ENCODE measurements at regions not wholly inside any gene's neighbourhood (a gene's known extent, or its start where the extent isn't known, plus 50 kb on each side); places are given as distances from the start of the nearest gene placed in this dataset.

DNA sequence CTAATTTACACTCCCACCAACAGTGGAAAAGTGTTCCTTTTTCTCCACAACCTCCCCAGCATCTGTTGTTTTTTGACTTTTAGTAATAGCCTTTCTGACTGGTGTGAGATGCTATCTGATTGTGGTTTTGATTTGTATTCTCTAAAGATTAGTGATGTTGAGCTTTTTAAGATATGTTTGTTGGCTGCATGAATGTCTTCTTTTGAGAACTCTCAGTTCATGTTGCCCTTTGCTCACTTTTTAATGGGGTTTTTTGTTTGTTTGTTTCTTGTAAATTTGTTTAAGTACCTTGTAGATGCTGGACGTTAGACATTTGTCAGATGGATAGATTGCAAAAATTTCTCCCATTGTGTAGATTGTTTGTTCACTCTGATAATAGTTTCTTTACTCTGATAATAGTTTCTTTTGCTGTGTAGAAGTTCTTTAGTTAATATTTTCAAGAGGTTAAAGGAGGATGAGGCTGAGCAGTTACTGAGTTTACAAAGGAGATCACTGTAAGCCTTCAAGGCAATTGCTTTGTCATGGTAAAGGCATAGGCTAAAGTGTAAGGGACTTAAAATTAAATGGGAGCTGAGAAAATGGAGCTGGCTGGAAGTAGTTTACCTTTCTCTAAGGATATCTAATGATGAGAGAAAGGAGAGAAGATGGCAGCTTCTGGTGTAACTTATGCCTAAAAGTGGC lies 323.4 kb downstream of the PCDH7 start:
- in situ Hi-C loops (cut with MboI; ENCODE audit: low pct_unique_long_range_greater_than_20kb in 2 of 9, low sequenced_read_pairs in 9 of 9, unreplicated experiment in 9 of 9): no loop called here
- whole genome bisulfite sequencing, 10 experiments: 0 to 86% (median 15%) methylated on average over 1 of the region's 1 CpG
- Histone ChIP-seq H3K4me1 (replicated peaks in 1 of 2) (peaks cover 3 to 24% of the 10 kb centered on the region in 2 donors), H3K27ac (no peak overlapping the region), H3K4me3 (no peak overlapping the region)
- no peak for ATAC-seq (replicated peaks in 6 of 8)

DNA sequence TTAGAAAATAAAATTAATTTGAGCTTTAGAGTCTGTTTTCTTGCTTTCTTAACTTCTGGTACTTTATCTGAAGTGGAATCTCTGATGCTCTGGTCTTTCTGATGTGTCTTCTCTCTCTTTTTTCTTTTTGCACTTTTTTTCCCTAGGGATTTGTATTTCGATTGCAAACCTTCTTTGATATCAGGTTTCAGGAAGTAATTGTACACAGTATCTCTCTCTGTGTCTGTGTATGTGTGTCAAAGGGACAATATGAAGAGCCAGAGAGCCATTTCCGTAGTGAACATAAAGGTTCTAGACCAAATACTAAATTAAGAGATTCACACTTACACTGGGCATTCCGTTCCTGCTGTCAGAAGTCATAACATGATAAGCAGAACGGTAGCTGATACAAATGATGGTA lies 325.0 kb downstream of the PCDH7 start:
- WGBS, 10 experiments: 4 to 97% (median 87%) methylated on average over 2 to 4 of the region's 4 CpGs
- ATAC-seq (replicated peaks in 6 of 8): no peak
- Histone ChIP-seq H3K4me1 (replicated peaks in 1 of 2) (peaks cover 3 to 24% of the 10 kb centered on the region in 2 donors), H3K27ac (no peak overlapping the region), H3K4me3 (no peak overlapping the region)
- in situ Hi-C loops (cut with MboI; ENCODE audit: low pct_unique_long_range_greater_than_20kb in 2 of 9, low sequenced_read_pairs in 9 of 9, unreplicated experiment in 9 of 9): no loop called here

DNA sequence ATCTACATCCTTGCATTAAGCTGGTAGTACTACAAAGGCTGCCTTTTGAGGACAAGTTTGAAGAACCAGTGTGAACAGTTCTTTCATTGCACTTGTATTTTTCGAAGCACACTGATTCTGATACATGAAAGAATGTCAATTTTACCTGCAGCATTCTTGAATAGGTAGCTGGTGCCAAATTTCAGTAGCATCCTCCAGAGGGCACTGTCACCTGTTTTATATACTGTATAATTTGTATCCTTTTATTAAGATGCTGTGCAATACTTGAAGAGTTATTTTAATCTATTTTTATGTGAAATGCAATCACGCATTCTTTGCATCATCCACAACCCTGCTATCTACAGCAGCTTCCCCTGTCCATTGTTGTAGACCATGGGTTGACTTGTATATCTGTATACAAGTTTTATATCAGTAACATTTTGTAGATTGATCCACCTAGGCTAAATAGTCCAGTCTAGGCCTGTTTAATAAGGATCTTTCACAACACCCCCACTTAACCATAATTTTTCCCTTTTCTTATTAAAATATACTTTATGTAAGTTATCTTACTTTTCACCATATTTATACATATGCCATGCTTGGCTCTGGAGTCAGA lies 325.7 kb downstream of the PCDH7 start:
- no peak overlapping the region for H3K4me3 ChIP-seq
- 0 to 91% (median 51%) methylated on average over 1 to 2 of the region's 2 CpGs; no CpG with 5 or more reads in 2 of the 10 experiments for WGBS, 10 experiments
- ATAC-seq (replicated peaks in 6 of 8): peak in 6 of 8 experiments; percentile 20 to 51 (median 32)
- in situ Hi-C loops (cut with MboI; ENCODE audit: low pct_unique_long_range_greater_than_20kb in 2 of 9, low sequenced_read_pairs in 9 of 9, unreplicated experiment in 9 of 9): no loop called here
- peaks cover 3 to 27% of the 10 kb centered on the region in 2 donors for H3K4me1 ChIP-seq (replicated peaks in 1 of 2)
- no peak overlapping the region for H3K27ac ChIP-seq

DNA sequence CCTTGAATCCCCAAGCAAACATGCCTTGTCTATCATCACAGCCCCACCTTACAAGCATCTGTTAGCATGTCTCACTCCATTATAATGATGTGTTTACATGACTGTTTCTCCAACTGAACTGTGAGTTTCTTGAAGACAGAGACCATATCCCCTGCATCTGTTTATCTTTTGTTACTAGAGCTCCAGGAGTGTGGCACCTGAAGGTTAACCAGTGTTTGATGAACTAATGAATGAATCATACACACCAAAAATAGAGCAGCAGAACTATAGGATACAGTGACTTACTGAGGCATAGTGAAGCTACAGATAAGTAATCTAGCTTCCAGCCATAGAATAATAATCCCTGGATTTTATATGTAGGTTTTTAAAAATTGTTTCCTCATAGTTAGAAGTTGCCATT lies 331.0 kb downstream of the PCDH7 start:
- in situ Hi-C loops (cut with MboI; ENCODE audit: low pct_unique_long_range_greater_than_20kb in 2 of 9, low sequenced_read_pairs in 9 of 9, unreplicated experiment in 9 of 9): no loop called here
- peaks cover 0 to 8% of the 10 kb centered on the region in 2 donors for H3K4me1 ChIP-seq (replicated peaks in 1 of 2)
- no peak overlapping the region for H3K27ac ChIP-seq
- H3K4me3 ChIP-seq: no peak overlapping the region
- peak in 3 of 8 experiments; percentile 29 to 74 (median 36) for ATAC-seq (replicated peaks in 6 of 8)

DNA sequence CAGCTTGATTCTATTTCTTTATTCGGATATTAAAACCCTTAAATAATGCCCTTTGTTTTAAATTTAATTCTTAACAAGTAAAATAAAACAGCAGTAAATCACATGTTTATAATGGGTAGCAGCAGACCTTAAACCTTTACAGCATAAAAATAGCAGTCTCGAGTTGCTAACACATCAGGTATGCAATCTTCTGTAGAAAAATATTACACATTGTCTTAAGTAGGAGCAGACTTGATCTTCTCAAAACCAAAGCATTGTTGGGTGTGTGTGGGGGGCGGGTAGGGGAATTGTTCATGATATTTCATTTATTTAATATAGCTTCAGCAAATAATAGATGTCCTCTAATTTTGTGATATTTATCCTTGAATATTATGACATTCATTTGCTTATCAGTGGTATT lies 331.4 kb downstream of the PCDH7 start:
- in situ Hi-C loops (cut with MboI; ENCODE audit: low pct_unique_long_range_greater_than_20kb in 2 of 9, low sequenced_read_pairs in 9 of 9, unreplicated experiment in 9 of 9): no loop called here
- 11 to 92% (median 75%) methylated on average over 2 to 3 of the region's 3 CpGs; no CpG with 5 or more reads in 3 of the 10 experiments for WGBS, 10 experiments
- Histone ChIP-seq H3K27ac (no peak overlapping the region), H3K4me1 (replicated peaks in 1 of 2) (peaks cover 0 to 8% of the 10 kb centered on the region in 2 donors), H3K4me3 (no peak overlapping the region)
- no peak for ATAC-seq (replicated peaks in 6 of 8)

DNA sequence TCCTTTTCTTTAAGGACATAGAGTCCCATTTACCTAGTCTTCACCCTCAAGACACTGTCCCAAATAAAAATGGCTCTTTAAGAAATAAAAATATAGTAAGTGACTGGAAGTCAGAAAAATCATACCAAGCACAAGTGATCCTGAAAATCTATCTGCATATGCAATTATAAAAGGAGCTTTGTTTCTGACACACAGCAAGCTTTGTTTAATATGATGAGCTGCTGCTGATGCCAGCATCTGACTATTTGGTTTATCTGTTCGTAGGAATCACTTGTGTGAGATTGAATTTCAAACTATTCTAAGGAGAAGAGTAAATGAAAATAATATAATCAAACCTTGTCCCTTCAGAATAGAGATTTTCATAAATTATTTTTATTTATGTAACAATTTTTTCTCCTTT lies 332.4 kb downstream of the PCDH7 start:
- Histone ChIP-seq H3K27ac (no peak overlapping the region), H3K4me3 (no peak overlapping the region)
- in situ Hi-C loops (cut with MboI; ENCODE audit: low pct_unique_long_range_greater_than_20kb in 2 of 9, low sequenced_read_pairs in 9 of 9, unreplicated experiment in 9 of 9): no loop called here

DNA sequence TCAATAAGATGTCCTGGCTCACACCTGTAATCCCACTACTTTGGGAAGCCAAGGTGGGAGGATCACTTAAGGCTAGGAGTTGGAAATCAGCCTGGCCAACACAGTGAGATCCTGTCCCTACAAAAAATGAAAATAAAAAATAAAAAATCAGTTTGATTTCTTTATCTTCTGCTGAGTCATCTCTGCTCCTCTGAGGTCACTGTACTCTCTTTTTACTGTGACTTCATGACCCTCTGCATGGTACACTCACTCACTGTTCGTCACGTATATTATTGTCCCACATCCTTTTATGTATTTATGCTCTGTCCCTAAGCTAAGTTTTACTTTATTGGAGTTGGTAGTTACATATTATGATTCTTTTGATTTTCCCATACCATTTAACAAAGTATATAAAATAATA lies 333.3 kb downstream of the PCDH7 start:
- no peak for ATAC-seq (replicated peaks in 6 of 8)
- H3K4me1 ChIP-seq (replicated peaks in 1 of 2): peaks cover 0 to 8% of the 10 kb centered on the region in 2 donors
- WGBS, 10 experiments: 69 to 100% (median 100%) methylated on average over 1 to 2 of the region's 2 CpGs; no CpG with 5 or more reads in 3 of the 10 experiments
- in situ Hi-C loops (cut with MboI; ENCODE audit: low pct_unique_long_range_greater_than_20kb in 2 of 9, low sequenced_read_pairs in 9 of 9, unreplicated experiment in 9 of 9): no loop called here
- H3K4me3 ChIP-seq: no peak overlapping the region
- H3K27ac ChIP-seq: no peak overlapping the region

More for the DNA sequence above, 332.4 kb downstream of the PCDH7 start:
- H3K4me1 ChIP-seq (replicated peaks in 1 of 2): peaks cover 0 to 8% of the 10 kb centered on the region in 2 donors
- no peak for ATAC-seq (replicated peaks in 6 of 8)
- 0 to 100% (median 69%) methylated on average over 1 of the region's 1 CpG; no CpG with 5 or more reads in 1 of the 10 experiments for WGBS, 10 experiments

DNA sequence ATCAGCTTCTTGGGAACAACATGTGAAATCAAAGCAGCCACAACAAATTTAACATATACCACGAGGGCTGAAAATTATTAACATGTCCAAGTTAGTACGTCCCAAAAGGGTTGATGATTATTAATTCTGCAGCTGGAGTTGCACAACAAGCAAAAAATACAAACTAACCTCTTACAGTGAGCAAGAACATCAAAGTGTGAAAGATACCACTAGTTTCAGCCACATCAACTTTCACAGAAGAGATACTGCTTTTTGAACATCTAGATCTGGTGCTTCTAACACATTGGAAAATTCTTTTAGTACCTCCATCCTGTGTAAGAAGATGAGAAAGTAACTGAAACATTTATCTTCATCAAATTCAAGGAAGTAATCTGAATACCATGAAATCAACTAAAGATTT lies 334.1 kb downstream of the PCDH7 start:
- peaks cover 0 to 8% of the 10 kb centered on the region in 2 donors for H3K4me1 ChIP-seq (replicated peaks in 1 of 2)
- no peak overlapping the region for H3K4me3 ChIP-seq
- WGBS, 10 experiments: 0 to 94% (median 52%) methylated on average over 1 to 2 of the region's 2 CpGs; no CpG with 5 or more reads in 5 of the 10 experiments
- in situ Hi-C loops (cut with MboI; ENCODE audit: low pct_unique_long_range_greater_than_20kb in 2 of 9, low sequenced_read_pairs in 9 of 9, unreplicated experiment in 9 of 9): no loop called here
- H3K27ac ChIP-seq: no peak overlapping the region
- no peak for ATAC-seq (replicated peaks in 6 of 8)

DNA sequence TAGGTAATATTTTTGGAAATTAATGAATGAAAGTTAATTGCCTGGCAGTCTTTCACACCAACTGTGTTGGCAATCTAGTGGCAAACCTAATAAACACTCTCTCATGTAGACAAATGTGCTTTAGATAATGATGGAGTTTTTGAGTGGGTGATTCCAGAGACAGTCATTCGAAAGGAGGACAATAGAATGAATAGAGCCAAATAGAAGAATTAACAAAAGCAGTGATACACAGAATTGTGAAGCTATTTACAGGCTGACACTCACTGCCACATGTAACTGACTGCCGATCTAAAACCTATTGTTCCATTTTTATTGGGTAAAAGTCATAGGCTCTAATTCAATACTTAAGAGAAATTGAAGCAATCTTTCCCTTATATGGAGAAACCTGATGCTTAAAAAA lies 338.5 kb downstream of the PCDH7 start:
- ATAC-seq (replicated peaks in 6 of 8): peak in 1 of 8 experiments; percentile 28
- H3K4me1 ChIP-seq (replicated peaks in 1 of 2): peaks cover 0 to 6% of the 10 kb centered on the region in 2 donors
- in situ Hi-C loops (cut with MboI; ENCODE audit: low pct_unique_long_range_greater_than_20kb in 2 of 9, low sequenced_read_pairs in 9 of 9, unreplicated experiment in 9 of 9): no loop called here
- WGBS, 10 experiments: 10 to 100% (median 32%) methylated on average over 1 to 2 of the region's 2 CpGs; no CpG with 5 or more reads in 2 of the 10 experiments
- no peak overlapping the region for H3K4me3 ChIP-seq
- no peak overlapping the region for H3K27ac ChIP-seq

DNA sequence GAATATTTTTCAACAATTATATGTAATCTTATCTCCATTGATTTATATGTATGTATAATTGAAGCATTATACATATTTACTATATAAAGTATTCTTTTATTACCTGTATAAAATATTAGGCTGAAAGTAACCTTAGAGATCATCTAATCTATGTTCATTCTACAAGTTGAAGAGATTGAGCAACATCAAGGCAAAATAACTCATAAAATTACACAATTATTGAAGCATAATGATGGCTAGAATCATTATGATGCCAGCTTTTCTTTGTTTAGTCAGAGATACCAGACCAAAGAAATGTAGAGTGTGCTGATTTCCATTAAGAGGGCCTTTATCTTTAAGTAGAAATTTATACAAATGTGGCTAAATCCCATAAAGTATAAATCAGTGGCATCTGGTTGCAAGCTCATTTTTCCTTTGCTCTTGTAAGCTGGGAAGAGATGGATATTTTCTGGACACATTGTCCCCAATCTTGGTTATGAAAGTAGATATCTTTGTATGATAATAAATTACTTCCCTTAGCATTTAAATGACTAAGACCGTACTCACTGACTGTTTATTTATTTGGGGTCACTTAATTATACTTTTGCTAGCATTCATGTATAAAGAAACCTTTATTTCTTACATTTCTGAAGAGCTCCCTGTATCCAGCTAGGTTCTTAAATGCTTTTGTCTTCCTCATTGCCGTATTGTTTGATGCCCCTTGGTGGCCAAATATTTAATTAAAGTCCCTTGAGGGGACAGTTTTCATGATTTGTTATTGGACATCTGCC lies 339.8 kb downstream of the PCDH7 start:
- WGBS, 10 experiments: 16 to 88% (median 66%) methylated on average over 2 of the region's 2 CpGs
- no peak for ATAC-seq (replicated peaks in 6 of 8)
- in situ Hi-C loops (cut with MboI; ENCODE audit: low pct_unique_long_range_greater_than_20kb in 2 of 9, low sequenced_read_pairs in 9 of 9, unreplicated experiment in 9 of 9): no loop called here
- H3K27ac ChIP-seq: no peak overlapping the region
- H3K4me1 ChIP-seq (replicated peaks in 1 of 2): peaks cover 0 to 6% of the 10 kb centered on the region in 2 donors
- H3K4me3 ChIP-seq: no peak overlapping the region

DNA sequence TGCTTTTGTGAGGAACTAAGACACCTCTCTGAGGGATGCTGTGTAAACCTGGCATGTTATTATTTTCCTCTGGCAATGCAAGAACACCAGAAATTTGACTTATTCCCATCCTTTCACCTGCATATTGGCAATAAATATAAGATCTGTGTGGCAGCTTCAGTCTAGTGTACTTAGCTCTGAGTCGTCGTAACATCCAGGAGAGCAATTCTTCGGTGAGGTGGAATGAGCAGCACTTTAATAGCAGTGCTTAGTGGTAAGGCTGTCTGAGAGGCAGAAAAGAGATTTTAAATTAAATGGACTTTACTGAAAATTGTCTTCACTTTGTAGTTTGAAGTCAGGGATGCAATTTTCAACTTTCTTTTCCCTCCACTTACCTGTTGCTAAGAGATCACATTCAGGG lies 344.9 kb downstream of the PCDH7 start:
- 62 to 100% (median 100%) methylated on average over 1 to 3 of the region's 3 CpGs; no CpG with 5 or more reads in 3 of the 10 experiments for WGBS, 10 experiments
- Histone ChIP-seq H3K4me1 (replicated peaks in 1 of 2) (peaks cover 0 to 2% of the 10 kb centered on the region in 2 donors), H3K4me3 (no peak overlapping the region), H3K27ac (no peak overlapping the region)
- no peak for ATAC-seq (replicated peaks in 6 of 8)
- in situ Hi-C loops (cut with MboI; ENCODE audit: low pct_unique_long_range_greater_than_20kb in 2 of 9, low sequenced_read_pairs in 9 of 9, unreplicated experiment in 9 of 9): no loop called here

DNA sequence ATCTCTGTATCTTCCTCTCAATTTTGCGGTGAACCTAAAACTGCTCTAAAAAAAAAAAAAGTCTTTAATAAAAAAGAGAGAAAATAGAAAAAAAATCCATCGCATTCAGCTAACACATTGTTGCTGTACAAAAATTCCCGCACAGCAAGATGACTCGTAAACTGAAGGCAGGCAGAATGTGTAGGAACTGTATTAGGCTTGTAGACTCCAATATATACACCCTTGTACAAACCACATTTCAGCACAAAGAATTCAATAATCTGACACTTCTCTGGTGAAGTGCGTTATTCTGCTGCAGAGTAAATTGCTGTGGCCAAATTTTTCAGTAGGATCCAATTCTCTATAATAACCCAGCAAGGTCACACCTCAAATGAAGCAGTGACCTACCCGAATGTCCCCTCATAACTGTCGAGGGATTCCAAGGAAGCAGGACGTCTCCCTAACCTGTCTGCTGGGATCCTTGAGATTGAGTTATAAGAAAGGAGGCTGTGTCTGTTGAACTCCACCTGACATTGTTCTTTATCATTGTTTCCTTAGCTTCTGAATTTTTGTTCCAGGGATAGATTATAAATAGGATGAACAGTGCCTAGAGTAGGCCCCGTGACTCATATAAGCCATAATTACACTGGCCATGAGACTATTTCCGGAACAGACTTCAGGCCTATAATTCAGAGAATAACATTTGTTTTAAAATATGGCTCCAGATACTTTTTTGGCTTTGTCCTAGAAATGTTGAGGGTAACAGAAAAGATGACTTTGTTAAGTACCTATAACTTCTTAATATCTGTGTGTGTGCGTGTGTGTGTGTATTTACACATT lies 348.3 kb downstream of the PCDH7 start:
- ATAC-seq (replicated peaks in 6 of 8): peak in 3 of 8 experiments; percentile 18 to 47 (median 36)
- no peak overlapping the region for H3K4me3 ChIP-seq
- in situ Hi-C loops (cut with MboI; ENCODE audit: low pct_unique_long_range_greater_than_20kb in 2 of 9, low sequenced_read_pairs in 9 of 9, unreplicated experiment in 9 of 9): no loop called here
- H3K27ac ChIP-seq: no peak overlapping the region
- peaks cover 0 to 21% of the 10 kb centered on the region in 2 donors for H3K4me1 ChIP-seq (replicated peaks in 1 of 2)
- 15 to 97% (median 93%) methylated on average over 4 to 10 of the region's 11 CpGs for WGBS, 10 experiments
